ENCODE measurements at regions not wholly inside any gene's neighbourhood (a gene's known extent, or its start where the extent isn't known, plus 50 kb on each side); places are given as distances from the start of the nearest gene placed in this dataset.
"Not testable (repeated sequence)": the region's sequence is repeated elsewhere in the genome, so short reads cannot be mapped to it uniquely, and the experiment has no call there.

DNA sequence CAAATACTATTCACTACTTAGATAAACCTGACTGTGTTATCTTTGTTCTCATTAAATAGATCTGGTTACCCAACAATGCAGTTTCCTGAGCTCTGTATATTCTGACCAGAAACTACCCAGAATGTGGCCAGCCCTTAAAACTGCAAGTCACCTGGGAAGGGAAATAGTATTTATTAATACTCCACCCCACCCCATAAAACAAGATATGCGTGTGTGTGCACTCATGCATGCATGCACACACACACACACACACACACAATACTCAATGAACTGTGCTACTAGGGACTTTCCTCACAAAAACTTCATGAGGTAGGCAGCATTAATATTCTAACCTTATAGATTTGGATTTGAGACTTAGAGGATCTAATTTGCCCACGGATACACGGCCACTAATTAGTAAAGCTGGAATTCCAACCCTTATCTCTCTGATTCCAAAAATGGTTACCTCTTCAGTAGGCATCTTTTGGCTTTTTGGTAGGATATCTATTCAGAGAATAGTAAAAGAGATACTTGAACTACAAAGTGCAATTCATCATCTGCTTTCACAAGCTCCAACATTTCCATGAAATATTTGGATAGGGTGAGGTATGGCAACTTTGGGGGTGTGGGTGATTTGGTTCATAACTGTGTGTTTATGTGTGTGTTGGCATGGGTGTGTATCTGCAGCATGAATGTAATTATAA lies 197.0 kb upstream of the CFAP20DC start:
- H3K9me3 ChIP-seq (replicated peaks; ENCODE audit: low read length): no peaks in the 10 kb centered on the region
- H3K9ac ChIP-seq (ENCODE audit: low read depth, low read length): no peak overlapping the region
- no peaks in the 10 kb centered on the region for H3K4me1 ChIP-seq (ENCODE audit: control insufficient read depth, insufficient read depth, low read length)

DNA sequence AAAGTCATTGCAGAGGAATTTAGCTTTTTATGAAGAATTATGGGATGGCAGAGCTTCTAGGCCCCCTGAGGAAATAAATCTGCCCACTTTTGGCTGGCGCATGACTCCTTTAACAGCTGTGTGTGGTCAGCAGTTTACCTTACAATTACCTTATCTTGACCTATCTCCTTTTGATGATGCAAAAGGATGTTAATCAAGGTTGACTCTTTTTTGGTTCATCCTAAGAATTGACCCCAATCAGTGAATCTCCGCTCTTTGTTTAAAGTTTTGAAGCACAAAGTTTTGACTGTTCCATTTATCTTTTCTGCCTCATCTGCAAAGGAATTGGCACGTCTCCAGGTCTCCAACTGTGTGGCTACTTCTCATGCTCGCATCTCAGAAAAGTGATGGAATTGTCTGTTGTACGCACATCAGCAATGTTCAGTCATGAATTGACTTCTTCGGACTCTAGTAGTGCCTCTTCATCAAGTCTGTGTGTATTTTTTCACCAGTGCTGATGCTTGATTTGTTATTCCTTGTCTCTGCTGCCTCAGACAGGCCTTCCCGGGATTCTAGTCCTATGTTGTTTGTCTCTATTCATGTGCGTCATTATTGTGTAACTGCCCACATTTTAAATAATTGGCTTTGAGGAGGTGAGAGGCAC lies 196.2 kb upstream of the CFAP20DC start:
- Histone ChIP-seq H3K4me1 (ENCODE audit: control insufficient read depth, insufficient read depth, low read length) (no peaks in the 10 kb centered on the region), H3K4me3 (ENCODE audit: low read length) (no peak overlapping the region), H3K9ac (ENCODE audit: low read depth, low read length) (no peak overlapping the region), H3K27me3 (ENCODE audit: control insufficient read depth, insufficient read depth, low read length) (no peaks in the 10 kb centered on the region), H3K36me3 (ENCODE audit: insufficient read depth, low read length) (no peaks in the 10 kb centered on the region), H3K9me3 (replicated peaks; ENCODE audit: low read length) (no peaks in the 10 kb centered on the region), H3K4me2 (ENCODE audit: low read length) (no peak overlapping the region)

More for the DNA sequence above, 197.0 kb upstream of the CFAP20DC start:
- H3K27me3 ChIP-seq (ENCODE audit: control insufficient read depth, insufficient read depth, low read length): no peaks in the 10 kb centered on the region
- no peak overlapping the region for H3K4me3 ChIP-seq (ENCODE audit: low read length)
- no peaks in the 10 kb centered on the region for H3K36me3 ChIP-seq (ENCODE audit: insufficient read depth, low read length)
- no peak overlapping the region for H3K4me2 ChIP-seq (ENCODE audit: low read length)

- Histone ChIP-seq H3K4me3 (ENCODE audit: low read length) (no peak overlapping the region), H3K36me3 (ENCODE audit: insufficient read depth, low read length) (no peaks in the 10 kb centered on the region), H3K4me2 (ENCODE audit: low read length) (no peak overlapping the region), H3K9ac (ENCODE audit: low read depth, low read length) (no peak overlapping the region), H3K4me1 (ENCODE audit: control insufficient read depth, insufficient read depth, low read length) (no peaks in the 10 kb centered on the region), H3K9me3 (replicated peaks; ENCODE audit: low read length) (no peaks in the 10 kb centered on the region), H3K27me3 (ENCODE audit: control insufficient read depth, insufficient read depth, low read length) (no peaks in the 10 kb centered on the region)
These were observed 195.6 kb upstream of the CFAP20DC start for GRCh38 chr3:59245300-59245858.

GRCh38 chr3:59244343-59244742 lies 194.5 kb upstream of the CFAP20DC start:
- no peaks in the 10 kb centered on the region for H3K9me3 ChIP-seq (replicated peaks; ENCODE audit: low read length)
- H3K4me2 ChIP-seq (ENCODE audit: low read length): no peak overlapping the region
- H3K9ac ChIP-seq (ENCODE audit: low read depth, low read length): no peak overlapping the region
- H3K36me3 ChIP-seq (ENCODE audit: insufficient read depth, low read length): no peaks in the 10 kb centered on the region
- H3K4me3 ChIP-seq (ENCODE audit: low read length): no peak overlapping the region
- H3K27me3 ChIP-seq (ENCODE audit: control insufficient read depth, insufficient read depth, low read length): no peaks in the 10 kb centered on the region
- H3K4me1 ChIP-seq (ENCODE audit: control insufficient read depth, insufficient read depth, low read length): no peaks in the 10 kb centered on the region

GRCh38 chr3:59243476-59243875 lies 193.7 kb upstream of the CFAP20DC start:
- H3K4me1 ChIP-seq (ENCODE audit: control insufficient read depth, insufficient read depth, low read length): no peaks in the 10 kb centered on the region
- H3K36me3 ChIP-seq (ENCODE audit: insufficient read depth, low read length): no peaks in the 10 kb centered on the region
- no peak overlapping the region for H3K4me3 ChIP-seq (ENCODE audit: low read length)
- no peaks in the 10 kb centered on the region for H3K27me3 ChIP-seq (ENCODE audit: control insufficient read depth, insufficient read depth, low read length)
- no peak overlapping the region for H3K9ac ChIP-seq (ENCODE audit: low read depth, low read length)
- H3K4me2 ChIP-seq (ENCODE audit: low read length): no peak overlapping the region
- H3K9me3 ChIP-seq (replicated peaks; ENCODE audit: low read length): no peaks in the 10 kb centered on the region

DNA sequence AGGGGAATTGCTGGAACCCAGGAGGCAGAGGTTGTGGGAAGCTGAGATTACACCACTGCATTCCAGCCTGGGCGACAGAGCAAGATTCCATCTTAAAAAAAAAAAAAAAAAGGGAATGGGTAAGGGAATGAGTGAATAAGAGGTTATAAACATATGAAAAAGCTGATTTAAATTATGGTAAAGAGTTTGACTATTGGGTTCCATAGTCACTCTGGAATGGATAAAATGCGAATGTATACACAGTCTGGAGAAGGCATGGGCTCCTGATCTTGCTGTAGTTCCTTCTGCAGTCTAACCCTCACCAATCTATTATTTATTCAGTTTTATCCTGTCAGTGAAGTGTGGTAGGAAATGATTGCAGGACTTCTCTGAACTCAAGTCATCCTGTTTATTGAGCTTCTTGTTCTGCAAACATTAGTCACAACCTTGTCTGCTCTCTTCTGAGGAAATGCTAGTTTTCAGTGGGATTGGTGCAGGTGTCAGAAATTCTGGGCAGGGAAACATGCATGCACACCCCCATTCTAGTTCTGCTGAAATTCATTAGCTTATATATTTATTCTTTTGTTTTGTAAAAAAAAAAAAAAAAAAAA lies 190.9 kb upstream of the CFAP20DC start:
- Histone ChIP-seq H3K4me3 (ENCODE audit: low read length) (no peak overlapping the region), H3K9me3 (replicated peaks; ENCODE audit: low read length) (no peaks in the 10 kb centered on the region), H3K4me1 (ENCODE audit: control insufficient read depth, insufficient read depth, low read length) (peaks cover 4% of the 10 kb centered on the region), H3K36me3 (ENCODE audit: insufficient read depth, low read length) (no peaks in the 10 kb centered on the region), H3K4me2 (ENCODE audit: low read length) (no peak overlapping the region), H3K9ac (ENCODE audit: low read depth, low read length) (no peak overlapping the region), H3K27me3 (ENCODE audit: control insufficient read depth, insufficient read depth, low read length) (no peaks in the 10 kb centered on the region)

DNA sequence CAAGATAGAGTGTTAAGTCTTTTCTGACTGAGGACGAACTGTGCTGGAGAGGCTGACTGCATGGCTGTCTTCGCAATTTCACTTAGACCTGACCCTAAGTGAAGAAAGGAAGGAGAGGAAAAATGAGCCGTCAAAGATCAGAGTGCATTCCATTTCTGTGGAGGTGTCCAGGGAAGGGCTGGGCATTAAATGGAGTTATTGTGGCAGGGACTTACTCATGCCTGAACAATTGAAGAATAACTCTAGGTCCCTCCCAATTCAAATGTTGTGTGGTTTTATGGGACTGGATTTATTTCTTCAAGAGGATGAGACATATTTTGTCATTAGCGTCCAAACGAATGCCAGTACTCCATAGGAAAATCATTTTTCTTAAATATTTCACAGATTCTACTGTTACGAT lies 187.3 kb upstream of the CFAP20DC start:
- Histone ChIP-seq H3K36me3 (ENCODE audit: insufficient read depth, low read length) (no peaks in the 10 kb centered on the region), H3K4me1 (ENCODE audit: control insufficient read depth, insufficient read depth, low read length) (peaks cover 4% of the 10 kb centered on the region), H3K4me3 (ENCODE audit: low read length) (no peak overlapping the region), H3K9ac (ENCODE audit: low read depth, low read length) (no peak overlapping the region), H3K9me3 (replicated peaks; ENCODE audit: low read length) (no peaks in the 10 kb centered on the region), H3K27me3 (ENCODE audit: control insufficient read depth, insufficient read depth, low read length) (no peaks in the 10 kb centered on the region), H3K4me2 (ENCODE audit: low read length) (no peak overlapping the region)

DNA sequence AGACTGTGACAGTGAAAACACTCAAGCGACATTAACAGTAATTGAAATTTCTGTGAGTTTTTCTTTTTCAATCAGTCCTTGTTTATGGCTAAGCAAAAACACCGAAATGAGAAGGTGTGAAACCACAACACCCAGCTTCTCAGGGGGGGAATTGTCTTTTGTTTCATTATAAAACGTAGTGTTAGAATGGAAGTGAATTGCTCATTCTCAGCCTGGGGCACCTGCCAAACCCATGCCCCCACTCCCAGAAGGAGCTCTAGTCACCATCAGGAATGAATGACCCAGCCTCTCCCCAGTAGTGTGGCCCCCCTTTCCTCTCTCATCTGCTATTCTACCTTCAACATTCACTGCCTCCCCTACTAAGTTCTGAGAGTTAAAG lies 185.8 kb upstream of the CFAP20DC start:
- no peaks in the 10 kb centered on the region for H3K9me3 ChIP-seq (replicated peaks; ENCODE audit: low read length)
- no peak overlapping the region for H3K4me2 ChIP-seq (ENCODE audit: low read length)
- no peaks in the 10 kb centered on the region for H3K27me3 ChIP-seq (ENCODE audit: control insufficient read depth, insufficient read depth, low read length)
- no peak overlapping the region for H3K9ac ChIP-seq (ENCODE audit: low read depth, low read length)
- peaks cover 4% of the 10 kb centered on the region for H3K4me1 ChIP-seq (ENCODE audit: control insufficient read depth, insufficient read depth, low read length)
- H3K36me3 ChIP-seq (ENCODE audit: insufficient read depth, low read length): no peaks in the 10 kb centered on the region
- no peak overlapping the region for H3K4me3 ChIP-seq (ENCODE audit: low read length)

- Histone ChIP-seq H3K4me3 (ENCODE audit: low read length) (no peak overlapping the region), H3K27me3 (ENCODE audit: control insufficient read depth, insufficient read depth, low read length) (no peaks in the 10 kb centered on the region), H3K4me1 (ENCODE audit: control insufficient read depth, insufficient read depth, low read length) (peaks cover 4% of the 10 kb centered on the region), H3K4me2 (ENCODE audit: low read length) (no peak overlapping the region), H3K9ac (ENCODE audit: low read depth, low read length) (no peak overlapping the region), H3K36me3 (ENCODE audit: insufficient read depth, low read length) (no peaks in the 10 kb centered on the region), H3K9me3 (replicated peaks; ENCODE audit: low read length) (no peaks in the 10 kb centered on the region)
These were observed 185.2 kb upstream of the CFAP20DC start for GRCh38 chr3:59234884-59235633.

DNA sequence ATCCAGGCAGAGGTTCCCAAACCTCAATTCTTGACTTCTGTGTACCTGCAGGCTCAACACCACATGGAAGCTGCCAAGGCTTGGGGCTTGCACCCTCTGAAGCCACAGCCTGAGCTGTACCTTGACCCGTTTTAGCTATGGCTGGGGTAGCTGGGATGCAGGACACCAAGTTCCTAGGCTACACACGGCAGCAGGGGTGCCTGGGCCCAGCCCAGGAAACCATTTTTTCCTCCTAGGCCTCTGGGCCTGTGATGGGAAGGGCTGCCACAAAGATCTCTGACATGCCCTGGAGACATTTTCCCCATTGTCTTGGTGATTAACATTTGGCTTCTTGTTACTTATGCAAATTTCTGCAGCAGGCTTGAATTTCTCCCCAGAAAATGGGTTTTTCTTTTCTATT lies 180.6 kb upstream of the CFAP20DC start:
- not testable (repeated sequence) for H3K4me2 ChIP-seq (ENCODE audit: low read length); H3K4me1 ChIP-seq (ENCODE audit: control insufficient read depth, insufficient read depth, low read length); H3K9ac ChIP-seq (ENCODE audit: low read depth, low read length); H3K9me3 ChIP-seq (replicated peaks; ENCODE audit: low read length); H3K27me3 ChIP-seq (ENCODE audit: control insufficient read depth, insufficient read depth, low read length); H3K36me3 ChIP-seq (ENCODE audit: insufficient read depth, low read length); H3K4me3 ChIP-seq (ENCODE audit: low read length)

DNA sequence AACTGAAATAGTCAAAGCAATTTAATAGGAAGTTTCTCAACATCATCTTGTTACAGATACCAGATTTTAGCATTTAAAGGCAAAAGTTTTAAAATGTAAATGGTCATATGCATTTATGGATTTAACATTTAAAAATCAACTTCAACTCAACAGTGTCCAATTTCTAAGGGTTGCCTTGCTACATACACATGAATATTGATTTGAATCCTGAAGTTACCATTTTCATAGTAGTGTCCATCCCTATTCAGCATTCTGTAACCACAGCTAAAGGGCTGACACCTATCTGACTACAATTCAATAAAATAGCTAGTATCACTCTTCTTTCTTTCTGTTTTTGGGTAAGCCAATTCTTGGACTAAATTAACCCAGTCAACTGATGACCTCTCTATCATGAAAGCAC lies 164.0 kb upstream of the CFAP20DC start:
- Histone ChIP-seq H3K9ac (ENCODE audit: low read depth, low read length) (no peak overlapping the region), H3K4me3 (ENCODE audit: low read length) (no peak overlapping the region), H3K4me2 (ENCODE audit: low read length) (no peak overlapping the region), H3K4me1 (ENCODE audit: control insufficient read depth, insufficient read depth, low read length) (no peaks in the 10 kb centered on the region), H3K36me3 (ENCODE audit: insufficient read depth, low read length) (no peaks in the 10 kb centered on the region), H3K27me3 (ENCODE audit: control insufficient read depth, insufficient read depth, low read length) (no peaks in the 10 kb centered on the region), H3K9me3 (replicated peaks; ENCODE audit: low read length) (no peaks in the 10 kb centered on the region)
